ENCODE measurements at regions not wholly inside any gene's neighbourhood (a gene's known extent, or its start where the extent isn't known, plus 50 kb on each side); places are given as distances from the start of the nearest gene placed in this dataset.

DNA sequence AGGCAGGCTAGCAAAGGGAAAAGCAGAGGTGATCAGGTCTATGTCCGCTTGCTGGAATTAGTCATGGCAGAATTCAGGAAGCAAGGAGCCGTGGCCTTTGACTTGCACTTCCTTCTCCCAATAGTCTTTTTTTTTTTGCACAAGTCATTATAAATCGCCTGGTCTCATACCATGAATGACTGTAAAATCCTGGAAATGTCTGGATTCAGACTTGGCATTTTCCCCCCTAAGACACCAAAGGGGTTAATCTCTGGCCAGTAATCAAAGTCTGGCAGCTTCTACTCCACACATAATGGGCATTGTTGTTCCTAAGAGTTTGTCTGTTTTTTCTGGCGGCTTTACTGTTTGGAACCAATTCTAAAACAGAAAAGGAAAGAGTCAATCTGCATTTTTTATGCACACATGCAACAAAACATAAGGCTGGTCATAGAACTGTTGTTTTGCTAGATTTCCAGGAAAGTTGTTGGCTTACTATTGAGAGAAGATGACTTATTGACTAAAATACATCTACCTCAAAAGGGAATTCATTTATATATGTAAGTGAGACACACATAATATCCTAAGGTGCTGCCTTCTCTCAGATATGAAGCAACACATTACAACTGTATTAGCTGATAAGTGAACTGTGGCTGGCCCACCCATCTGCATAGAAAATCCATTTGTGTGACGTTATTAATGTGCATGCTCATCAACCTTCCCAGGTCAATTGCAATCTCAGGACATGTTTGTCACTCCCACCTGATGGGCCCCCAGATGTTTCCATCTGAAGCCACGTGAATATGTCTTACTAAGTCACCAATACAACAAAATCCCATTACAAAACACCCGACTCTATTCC lies 157.3 kb downstream of the BTG1 start:
- TF ChIP-seq, protein P1, sequence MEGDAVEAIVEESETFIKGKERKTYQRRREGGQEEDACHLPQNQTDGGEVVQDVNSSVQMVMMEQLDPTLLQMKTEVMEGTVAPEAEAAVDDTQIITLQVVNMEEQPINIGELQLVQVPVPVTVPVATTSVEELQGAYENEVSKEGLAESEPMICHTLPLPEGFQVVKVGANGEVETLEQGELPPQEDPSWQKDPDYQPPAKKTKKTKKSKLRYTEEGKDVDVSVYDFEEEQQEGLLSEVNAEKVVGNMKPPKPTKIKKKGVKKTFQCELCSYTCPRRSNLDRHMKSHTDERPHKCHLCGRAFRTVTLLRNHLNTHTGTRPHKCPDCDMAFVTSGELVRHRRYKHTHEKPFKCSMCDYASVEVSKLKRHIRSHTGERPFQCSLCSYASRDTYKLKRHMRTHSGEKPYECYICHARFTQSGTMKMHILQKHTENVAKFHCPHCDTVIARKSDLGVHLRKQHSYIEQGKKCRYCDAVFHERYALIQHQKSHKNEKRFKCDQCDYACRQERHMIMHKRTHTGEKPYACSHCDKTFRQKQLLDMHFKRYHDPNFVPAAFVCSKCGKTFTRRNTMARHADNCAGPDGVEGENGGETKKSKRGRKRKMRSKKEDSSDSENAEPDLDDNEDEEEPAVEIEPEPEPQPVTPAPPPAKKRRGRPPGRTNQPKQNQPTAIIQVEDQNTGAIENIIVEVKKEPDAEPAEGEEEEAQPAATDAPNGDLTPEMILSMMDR (IDR thresholded peaks at IDR 0.05; ENCODE audit: insufficient read depth, low read length, poor library complexity, severe bottlenecking): no peak
- no peak for TF ChIP-seq EZH2phosphoT487 (conservative IDR thresholded peaks at IDR 0.05; ENCODE audit: low read length)

Measured in SU-DHL-6 (cell line).